ENCODE measurements at regions not wholly inside any gene's neighbourhood (a gene's known extent, or its start where the extent isn't known, plus 50 kb on each side); places are given as distances from the start of the nearest gene placed in this dataset.

GRCh38 chr6:11298651-11299420 lies 66.4 kb upstream of the NEDD9 start:
- no peaks in the 10 kb centered on the region for H3K27me3 ChIP-seq (ENCODE audit: insufficient read depth, low read length, poor library complexity)
- H2AFZ ChIP-seq (ENCODE audit: low read depth, low read length) = no peak overlapping the region
- no peak overlapping the region for H3K4me3 ChIP-seq (ENCODE audit: low read depth in 1 of 2, low read length in 2 of 2)
- TF ChIP-seq CTCF (IDR thresholded peaks at IDR 0.05; ENCODE audit: borderline replicate concordance, extremely low read depth, low read length, poor library complexity, severe bottlenecking) (no peak), EZH2 (IDR thresholded peaks at IDR 0.05; ENCODE audit: borderline replicate concordance, low read depth, low read length, severe bottlenecking) (no peak)
- no peak overlapping the region for H3K9ac ChIP-seq (ENCODE audit: low read depth, low read length)
- no peak for ATAC-seq (ENCODE audit: insufficient read depth, low read depth)
- no peaks in the 10 kb centered on the region for H3K79me2 ChIP-seq (ENCODE audit: insufficient read depth, low read length)
- no peaks in the 10 kb centered on the region for H3K4me1 ChIP-seq (ENCODE audit: insufficient read depth, low read length)
- H3K9me3 ChIP-seq (ENCODE audit: insufficient read depth, low read length, severe bottlenecking) = peaks cover 4% of the 10 kb centered on the region
- no peaks in the 10 kb centered on the region for H4K20me1 ChIP-seq (ENCODE audit: insufficient read depth, low read length)
- no peak overlapping the region for H3K4me2 ChIP-seq (ENCODE audit: insufficient read depth, low read length)
- no peak for DNase-seq
- H3K27ac ChIP-seq (ENCODE audit: low read length) = no peak overlapping the region
- H3K36me3 ChIP-seq (ENCODE audit: insufficient read depth, low read length) = peaks cover 13% of the 10 kb centered on the region; the same call in 1 of the 2 replicates

GRCh38 chr6:11297376-11297729 lies 64.9 kb upstream of the NEDD9 start:
- Histone ChIP-seq H3K4me3 (ENCODE audit: low read depth in 1 of 2, low read length in 2 of 2) (no peak overlapping the region), H3K27ac (ENCODE audit: low read length) (no peak overlapping the region), H3K27me3 (ENCODE audit: insufficient read depth, low read length, poor library complexity) (no peaks in the 10 kb centered on the region), H3K9ac (ENCODE audit: low read depth, low read length) (no peak overlapping the region), H3K36me3 (ENCODE audit: insufficient read depth, low read length) (peaks cover 13% of the 10 kb centered on the region; the same call in 1 of the 2 replicates), H3K4me2 (ENCODE audit: insufficient read depth, low read length) (no peak overlapping the region), H3K4me1 (ENCODE audit: insufficient read depth, low read length) (no peaks in the 10 kb centered on the region), H4K20me1 (ENCODE audit: insufficient read depth, low read length) (no peaks in the 10 kb centered on the region), H3K79me2 (ENCODE audit: insufficient read depth, low read length) (no peaks in the 10 kb centered on the region), H3K9me3 (ENCODE audit: insufficient read depth, low read length, severe bottlenecking) (peaks cover 4% of the 10 kb centered on the region), H2AFZ (ENCODE audit: low read depth, low read length) (no peak overlapping the region)
- no peak for ATAC-seq (ENCODE audit: insufficient read depth, low read depth)
- TF ChIP-seq EZH2 (IDR thresholded peaks at IDR 0.05; ENCODE audit: borderline replicate concordance, low read depth, low read length, severe bottlenecking) = no peak
- TF ChIP-seq CTCF (IDR thresholded peaks at IDR 0.05; ENCODE audit: borderline replicate concordance, extremely low read depth, low read length, poor library complexity, severe bottlenecking) = no peak
- no peak for DNase-seq

- H3K4me1 ChIP-seq (ENCODE audit: insufficient read depth, low read length) = no peaks in the 10 kb centered on the region
- no peak overlapping the region for H3K9ac ChIP-seq (ENCODE audit: low read depth, low read length)
- no peaks in the 10 kb centered on the region for H4K20me1 ChIP-seq (ENCODE audit: insufficient read depth, low read length)
- H3K9me3 ChIP-seq (ENCODE audit: insufficient read depth, low read length, severe bottlenecking) = peaks cover 4% of the 10 kb centered on the region
- DNase-seq (no peak), ATAC-seq (ENCODE audit: insufficient read depth, low read depth) (no peak)
- TF ChIP-seq CTCF (IDR thresholded peaks at IDR 0.05; ENCODE audit: borderline replicate concordance, extremely low read depth, low read length, poor library complexity, severe bottlenecking) (no peak), EZH2 (IDR thresholded peaks at IDR 0.05; ENCODE audit: borderline replicate concordance, low read depth, low read length, severe bottlenecking) (no peak)
- no peaks in the 10 kb centered on the region for H3K79me2 ChIP-seq (ENCODE audit: insufficient read depth, low read length)
- no peak overlapping the region for H3K4me3 ChIP-seq (ENCODE audit: low read depth in 1 of 2, low read length in 2 of 2)
- peaks cover 13% of the 10 kb centered on the region; the same call in 1 of the 2 replicates for H3K36me3 ChIP-seq (ENCODE audit: insufficient read depth, low read length)
- no peak overlapping the region for H2AFZ ChIP-seq (ENCODE audit: low read depth, low read length)
- H3K27ac ChIP-seq (ENCODE audit: low read length) = no peak overlapping the region
- H3K27me3 ChIP-seq (ENCODE audit: insufficient read depth, low read length, poor library complexity) = no peaks in the 10 kb centered on the region
- H3K4me2 ChIP-seq (ENCODE audit: insufficient read depth, low read length) = no peak overlapping the region
Measured at GRCh38 chr6:11296449-11297375, 64.2 kb upstream of the NEDD9 start.
